T-helper 2 cell (primary cell): ENCODE measurements at regions not wholly inside any gene's neighbourhood (a gene's known extent, or its start where the extent isn't known, plus 50 kb on each side); places are given as distances from the start of the nearest gene placed in this dataset.

Source experiments
- DNase-seq, 5 experiments: peaks; one replicate each; pipeline versions ENCODE4 v3.0.0 to v3.0.0-alpha.2; 2012 to 2022

GRCh38 chr3:76011121-76011520 is 225.8 kb upstream of the ZNF717 start:
- no peak for DNase-seq

DNA sequence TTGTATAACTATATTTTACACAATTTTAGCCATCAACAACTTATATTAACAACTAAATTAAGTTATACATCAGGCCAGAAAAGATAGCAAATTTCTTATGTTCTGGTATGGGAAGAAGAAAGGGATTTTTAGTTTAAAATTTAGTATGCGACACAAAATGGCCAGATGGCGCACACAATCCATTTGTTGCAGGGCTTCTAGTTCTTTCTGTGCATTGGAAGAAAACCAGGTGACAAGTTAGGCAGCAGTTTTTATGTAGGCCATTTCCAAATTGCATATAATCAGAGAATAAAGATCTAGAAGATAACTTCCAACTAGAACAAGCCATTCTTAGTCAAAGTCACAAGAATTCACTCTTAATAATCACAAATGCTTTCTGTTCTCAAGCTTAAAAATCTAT is 230.1 kb upstream of the ZNF717 start:
- no peak for DNase-seq

- no peak for DNase-seq
These were observed 230.8 kb upstream of the ZNF717 start for GRCh38 chr3:76016111-76016510.

DNA sequence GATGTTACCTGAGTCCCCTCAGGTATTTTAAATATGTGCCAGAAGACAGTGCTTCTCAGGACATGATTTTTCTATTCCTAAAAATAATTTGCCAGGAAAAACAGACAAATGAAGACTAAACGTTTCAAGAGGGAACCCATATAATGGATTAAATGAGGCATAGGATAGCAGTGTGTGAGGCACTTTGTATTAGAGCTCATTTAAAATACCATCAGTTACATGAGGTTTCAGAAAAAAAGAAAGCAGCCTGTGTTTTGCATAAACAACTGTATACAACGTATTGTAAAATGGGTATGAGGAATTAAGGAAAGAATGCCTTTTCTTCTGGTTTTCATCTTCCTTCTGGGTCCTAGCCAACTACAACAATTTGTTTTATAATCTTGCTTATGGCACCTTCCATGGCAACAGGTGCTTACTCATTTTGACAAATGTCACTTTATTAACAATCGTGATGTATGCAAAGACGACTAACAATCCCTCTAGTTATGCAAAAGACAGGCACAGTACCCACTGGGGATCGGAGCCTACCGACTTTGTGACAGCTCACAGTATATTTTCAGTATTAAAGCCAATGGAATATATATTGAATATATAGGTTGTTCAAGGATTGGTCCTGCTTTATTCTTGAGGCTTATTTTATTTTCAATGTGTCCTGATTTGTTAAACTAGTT is 231.6 kb upstream of the ZNF717 start:
- DNase-seq, result no peak

GRCh38 chr3:76021376-76021775 is 236.0 kb upstream of the ZNF717 start:
- no peak for DNase-seq

GRCh38 chr3:76024640-76025039 is 239.3 kb upstream of the ZNF717 start:
- no peak for DNase-seq

DNA sequence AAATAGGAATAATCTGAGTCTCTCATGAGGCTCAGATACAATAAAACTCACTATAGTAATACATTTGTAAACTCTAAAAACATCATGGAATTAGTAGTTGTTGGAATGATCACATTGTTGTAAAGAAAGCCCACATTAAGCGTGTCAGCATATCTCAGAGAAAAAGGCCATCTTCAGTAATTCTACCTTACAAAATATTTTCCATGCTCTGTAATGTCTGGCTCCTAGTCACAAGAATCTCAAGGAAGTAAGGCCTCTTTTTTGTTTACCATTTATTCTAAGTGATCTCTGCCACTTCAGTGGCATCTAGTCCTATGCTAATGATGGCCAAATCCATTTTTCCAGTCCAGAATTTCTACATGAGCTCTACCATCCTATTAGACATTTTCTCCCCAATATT is 240.2 kb upstream of the ZNF717 start:
- DNase-seq, result no peak

DNA sequence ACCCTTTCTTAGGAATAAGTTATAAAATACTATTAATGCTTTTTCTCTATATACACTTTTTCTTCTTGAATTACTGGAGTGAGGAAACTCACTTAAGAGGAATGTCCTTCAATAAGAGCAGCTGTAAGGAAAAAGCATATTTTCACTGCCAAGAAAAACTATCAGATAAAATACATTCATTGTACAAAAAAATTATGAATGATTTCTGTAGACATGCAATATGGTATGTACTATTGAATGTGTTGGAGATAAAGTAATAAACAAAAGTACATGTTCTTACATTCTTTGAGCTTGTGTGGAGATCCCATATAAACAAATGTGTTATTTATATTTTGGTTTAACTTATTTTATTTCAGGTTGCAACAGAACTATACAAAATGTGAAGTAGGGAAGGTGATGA is 241.0 kb upstream of the ZNF717 start:
- DNase-seq, result no peak

DNA sequence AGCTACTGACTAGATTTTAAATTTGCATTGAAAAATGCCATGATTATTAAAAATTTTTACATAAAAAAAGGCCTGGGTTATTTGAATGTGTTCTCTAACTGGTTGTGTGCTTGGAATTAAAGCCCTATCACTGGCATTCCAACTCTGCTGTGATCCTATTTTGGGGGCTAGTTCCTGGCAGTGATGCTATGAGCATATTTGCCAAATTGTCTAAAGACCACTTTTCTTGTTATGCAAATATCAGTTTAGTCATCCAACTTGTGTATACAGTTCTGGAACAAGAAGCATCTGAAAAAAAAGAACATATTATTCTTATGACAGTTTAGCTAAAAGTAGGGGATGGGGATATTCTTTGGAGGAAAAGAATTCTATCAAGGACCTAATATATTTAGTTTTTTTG is 243.4 kb upstream of the ZNF717 start:
- DNase-seq, result no peak

DNA sequence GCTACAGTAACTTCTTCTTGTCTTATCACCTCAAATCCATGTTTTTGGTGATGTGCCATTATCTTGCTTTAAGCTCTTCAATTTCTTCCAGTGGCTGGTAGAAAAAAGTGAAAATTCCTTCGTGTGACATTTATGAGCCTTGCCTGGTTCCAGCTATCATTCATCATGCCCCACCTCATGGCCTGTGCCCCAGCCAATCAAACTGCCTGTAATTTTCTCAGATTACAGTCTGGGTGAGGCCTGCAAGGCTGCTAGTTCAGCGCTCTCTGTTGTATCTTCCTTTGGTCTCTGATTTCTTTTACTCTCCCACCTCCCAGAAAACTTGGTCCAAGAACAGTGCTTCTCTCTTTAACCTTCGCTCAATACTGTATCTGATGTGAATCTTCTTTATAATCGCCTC is 249.3 kb upstream of the ZNF717 start:
- no peak for DNase-seq

DNA sequence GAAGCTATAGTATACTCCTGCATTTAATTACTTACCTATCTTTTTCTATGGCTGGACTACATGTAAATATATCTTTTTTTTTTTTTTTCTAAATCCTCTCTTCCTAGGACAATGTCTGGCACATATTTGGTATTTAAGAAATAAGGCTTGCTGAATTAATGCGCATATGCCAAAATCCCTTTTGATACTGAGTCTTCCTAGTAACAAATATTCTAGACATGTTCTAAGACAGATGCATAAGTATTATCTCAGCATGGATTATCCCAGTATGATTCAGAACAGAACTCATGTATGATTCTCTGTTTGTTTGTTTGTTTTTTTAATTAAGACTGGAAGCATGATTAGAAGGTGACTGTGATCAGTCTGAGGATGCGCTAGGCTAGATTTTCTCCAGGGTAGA is 249.8 kb upstream of the ZNF717 start:
- no peak for DNase-seq

DNA sequence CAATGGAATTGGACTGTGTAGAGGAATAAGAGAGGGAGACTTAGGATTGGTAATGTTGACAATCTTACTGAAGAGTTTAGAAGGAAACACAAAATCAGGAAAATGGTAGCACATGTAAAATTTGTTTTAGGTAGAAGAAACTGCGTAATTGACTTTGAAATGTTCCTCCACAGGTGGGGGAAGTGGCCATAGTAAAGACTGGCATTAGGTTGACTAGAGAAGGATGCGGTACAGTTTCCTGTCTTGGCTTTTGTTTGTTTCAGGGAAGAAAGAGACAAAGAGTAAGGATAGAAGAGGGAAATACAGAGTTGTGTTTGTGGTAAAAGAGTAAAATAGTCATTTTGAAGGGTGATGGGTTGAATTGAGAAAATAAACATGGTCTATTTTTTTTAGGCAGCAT is 253.6 kb upstream of the ZNF717 start:
- no peak for DNase-seq

DNA sequence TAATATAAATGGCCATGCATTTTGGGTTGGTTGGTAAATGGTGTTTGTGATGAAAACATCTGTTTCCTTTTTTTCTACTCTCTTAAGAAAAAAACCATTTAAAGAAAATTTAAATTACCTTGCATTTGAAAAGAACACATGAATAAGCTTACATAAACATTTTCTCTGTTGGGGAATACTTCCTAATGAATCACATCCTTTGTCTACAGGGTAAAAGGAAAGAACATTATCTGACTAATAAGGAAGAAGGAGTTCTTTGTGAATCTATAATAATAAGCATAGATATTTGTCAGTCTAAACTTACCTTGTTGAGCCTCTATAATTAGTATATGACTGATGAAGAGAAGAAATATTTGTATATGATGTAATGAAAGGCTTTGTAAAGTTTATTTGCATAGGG is 254.1 kb upstream of the ZNF717 start:
- DNase-seq, result no peak

DNA sequence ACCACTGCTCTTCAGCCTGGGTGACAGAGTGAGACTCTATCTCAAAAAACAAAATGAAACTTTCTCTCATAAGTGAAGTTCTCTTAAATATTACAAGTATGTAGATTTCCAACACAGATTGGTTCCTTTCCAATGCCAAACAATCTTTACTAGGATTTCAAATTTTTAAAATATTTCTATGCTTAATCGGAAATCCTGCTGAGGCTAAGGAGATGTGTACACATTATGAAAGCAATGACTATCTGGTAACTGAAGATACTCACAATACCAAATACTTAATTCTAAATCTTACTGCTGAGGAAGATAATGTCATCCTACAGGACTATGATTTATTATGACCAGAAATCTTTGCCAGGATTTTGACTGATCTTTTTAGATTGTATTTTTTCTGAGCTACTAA is 255.6 kb upstream of the ZNF717 start:
- no peak for DNase-seq

DNA sequence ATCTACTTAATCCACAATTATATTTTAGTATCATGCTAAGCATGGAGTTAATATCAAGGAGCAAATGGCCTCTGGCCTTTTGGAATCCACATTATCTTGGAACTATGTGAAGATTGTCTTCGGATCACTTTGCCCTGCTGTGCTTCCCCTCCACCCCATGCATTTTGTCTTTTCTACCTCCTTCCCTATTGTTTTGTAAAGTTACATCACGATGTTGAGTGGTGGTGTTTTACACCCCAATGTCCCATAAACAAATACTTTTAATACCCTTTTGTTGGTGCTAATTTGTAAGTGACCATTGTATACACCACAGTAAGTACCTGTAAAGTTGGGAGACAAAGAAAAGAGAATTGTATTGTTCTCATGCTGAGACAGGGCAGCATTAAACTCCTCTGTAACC is 258.4 kb upstream of the ZNF717 start:
- no peak for DNase-seq

- peak in 1 of 5 experiments; percentile 1 for DNase-seq
These were observed 259.6 kb upstream of the ZNF717 start for GRCh38 chr3:76044601-76045600.

DNA sequence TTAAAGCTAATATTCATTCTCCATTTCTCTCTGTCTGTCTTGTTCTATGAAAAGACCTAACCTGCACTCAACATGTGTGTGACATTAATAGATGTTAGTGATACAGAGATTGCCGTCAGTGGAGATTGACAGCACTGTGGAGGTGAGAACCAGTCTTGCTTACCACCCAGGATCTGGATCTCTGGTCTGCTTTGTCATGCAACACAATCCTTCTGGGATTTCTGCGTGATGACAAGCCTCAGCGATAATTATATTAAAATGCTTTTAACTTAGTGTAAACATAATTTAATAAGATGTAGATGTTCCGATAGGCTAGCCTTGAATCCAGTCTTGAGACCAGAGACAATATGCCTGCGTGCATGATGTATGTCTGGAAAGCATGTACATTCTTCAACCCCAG is 262.0 kb upstream of the ZNF717 start:
- no peak for DNase-seq

DNA sequence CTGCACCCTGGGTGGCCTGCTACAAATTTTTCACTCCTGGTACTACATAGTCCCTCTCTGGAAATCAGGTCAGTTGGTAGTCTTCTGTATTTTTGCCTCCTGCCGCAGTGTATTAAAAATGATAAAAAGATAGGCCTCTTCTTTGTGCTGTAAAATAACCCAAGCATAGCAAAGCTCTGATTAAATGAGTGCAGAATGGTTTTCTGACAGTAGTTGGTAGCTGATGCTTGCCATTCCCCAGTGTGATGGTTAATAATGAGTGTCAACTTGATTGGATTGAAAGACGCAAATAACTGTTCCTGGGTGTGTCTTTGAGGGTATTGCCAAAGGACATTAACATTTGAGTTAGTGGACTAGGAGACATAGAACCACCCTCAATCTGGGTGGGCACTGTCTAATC is 264.4 kb upstream of the ZNF717 start:
- DNase-seq, result no peak

- DNase-seq, result no peak
These were observed 265.8 kb upstream of the ZNF717 start for GRCh38 chr3:76051145-76051544.

DNA sequence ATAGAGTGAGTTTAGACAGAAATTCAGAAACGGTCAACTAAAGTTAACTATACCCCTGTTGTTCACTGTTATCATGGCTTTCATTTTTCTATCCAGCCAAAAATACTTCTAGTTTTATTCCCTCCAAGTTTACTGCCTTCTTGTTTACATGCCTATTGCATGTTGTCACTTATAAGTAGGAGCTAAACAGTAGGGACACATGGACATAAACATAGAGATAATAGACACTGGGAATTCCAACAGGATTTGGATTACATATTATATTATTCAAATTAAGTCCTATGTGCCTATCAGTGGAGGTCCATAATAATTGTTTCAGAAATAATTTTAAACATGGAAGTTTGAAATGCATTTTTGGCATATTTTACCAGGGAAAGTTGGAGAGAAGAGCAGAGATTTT is 269.1 kb upstream of the ZNF717 start:
- no peak for DNase-seq

DNA sequence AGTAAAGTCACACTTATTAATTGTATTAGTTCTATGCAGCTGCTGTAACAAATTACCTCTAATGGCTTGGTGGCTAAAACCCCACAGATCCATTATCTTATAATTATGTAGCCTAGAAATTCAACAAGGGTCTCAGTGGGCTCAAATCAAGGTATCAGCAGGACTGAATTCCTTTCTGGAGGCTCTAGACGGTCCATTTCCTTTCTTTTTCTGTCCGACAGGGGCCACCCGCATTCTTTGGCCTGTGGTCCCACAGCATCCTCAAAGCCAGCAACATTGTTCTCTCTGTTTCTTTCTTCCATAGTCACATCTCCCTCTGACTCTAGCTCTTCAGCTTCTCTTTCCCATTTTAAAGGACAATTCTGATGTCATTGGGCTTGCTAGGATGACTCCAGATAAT is 276.3 kb upstream of the ZNF717 start:
- DNase-seq, result no peak

DNA sequence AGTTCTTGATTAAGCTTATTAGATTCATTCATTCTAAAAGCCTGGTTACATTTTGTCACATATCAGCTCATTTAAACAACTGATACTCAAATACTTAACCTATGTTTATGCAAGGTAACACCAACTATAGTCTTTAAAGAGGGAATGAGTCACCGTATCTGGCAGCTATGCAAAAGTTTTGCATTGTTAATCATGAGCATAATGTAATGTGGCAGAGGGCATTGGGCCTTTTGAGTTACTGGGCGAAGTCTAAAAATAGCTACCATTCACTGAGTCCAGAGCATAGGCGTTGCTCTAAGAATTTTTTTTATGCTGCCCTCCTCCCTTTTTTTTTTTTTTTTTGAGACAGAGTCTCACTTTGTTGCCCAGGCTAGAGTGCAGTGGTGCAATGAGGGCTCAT is 277.7 kb upstream of the ZNF717 start:
- DNase-seq, result no peak

DNA sequence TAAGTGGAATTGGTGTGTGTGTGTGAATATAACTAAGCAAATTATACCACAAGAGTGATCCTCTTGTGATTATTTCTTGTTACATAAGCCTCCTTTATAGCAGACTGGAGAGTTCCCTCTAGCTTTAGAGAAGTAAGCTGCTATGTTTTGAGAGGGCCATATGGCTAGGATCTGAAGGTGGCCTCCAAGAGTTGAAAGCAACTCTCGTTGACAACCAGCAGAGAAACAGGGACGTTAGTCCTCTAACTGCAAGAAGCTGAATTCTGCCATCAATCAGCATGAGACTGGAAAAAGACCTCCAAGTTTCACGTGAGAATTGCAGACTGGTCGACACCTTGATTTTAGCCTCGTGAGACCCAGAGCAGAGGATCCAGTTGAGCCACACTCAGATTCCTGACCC is 278.5 kb upstream of the ZNF717 start:
- DNase-seq, result no peak

DNA sequence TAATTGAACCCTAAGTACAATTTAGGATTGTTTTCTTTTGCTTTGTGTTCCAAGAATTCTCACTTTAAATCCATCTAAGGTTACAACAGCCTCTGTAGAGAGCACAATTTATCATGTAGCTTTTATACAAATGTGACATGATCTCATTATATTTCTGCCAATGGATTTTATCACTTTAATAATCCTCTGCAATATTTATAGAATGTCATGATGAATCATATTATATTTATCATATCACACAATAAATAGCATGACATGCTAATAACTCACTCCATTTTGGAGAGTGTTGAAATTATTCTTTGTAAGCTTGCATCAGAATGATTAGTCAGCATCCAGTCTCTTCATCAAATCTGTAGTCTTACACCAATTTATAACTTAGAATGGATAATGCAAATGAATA is 280.6 kb upstream of the ZNF717 start:
- DNase-seq, result no peak
